Pancreas (tissue), 10 donors: ENCODE measurements at regions not wholly inside any gene's neighbourhood (a gene's known extent, or its start where the extent isn't known, plus 50 kb on each side); places are given as distances from the start of the nearest gene placed in this dataset.

Experiments
- ATAC-seq, 4 donors: fragments of 200-7000 bp; cut with Tn5 transposase; one replicate each; pipeline versions ENCODE4 v1.8.0 to v1.9.1; 2020; ENCODE audit warnings: mild to moderate bottlenecking in 4 of 4, moderate library complexity in 4 of 4
- DNase-seq, 6 donors: peaks; one replicate each; pipeline ENCODE4 v3.0.0-alpha.2; 2020
- FAIRE-seq: peaks from 2 replicates; lab custom pipeline; 2012; peaks lifted over from hg19 to GRCh38; lab: Jason Lieb, UNC
- H3K27ac ChIP-seq, 4 donors: fragments of 200-600 bp; sonication (generic); 1 replicate in 3 of 4; 2 replicates in 1 of 4; pipeline versions ENCODE4 v1.5.0 to v1.8.0; 2020
- H3K27me3 ChIP-seq, 4 donors: fragments of 200-600 bp; one replicate each; pipeline ENCODE4 v1.8.0; 2021
- H3K36me3 ChIP-seq, 3 donors: fragments of 200-600 bp; sonication (generic) in 1 of 3; one replicate each; pipeline versions ENCODE4 v1.5.0 to v1.8.0; 2020 to 2021
- H3K4me1 ChIP-seq, 3 donors: fragments of 200-600 bp; one replicate each; pipeline ENCODE4 v1.8.0; 2021
- H3K4me3 ChIP-seq, 4 donors: fragments of 200-600 bp; sonication (generic) in 2 of 4; one replicate each; pipeline versions ENCODE4 v1.5.0 to v1.8.0; 2020 to 2021
- H3K9me3 ChIP-seq, 4 donors: fragments of 200-600 bp; one replicate each; pipeline ENCODE4 v1.8.0; 2021
- WGBS, 2 donors: extraction: QIAGEN DNeasy Blood & Tissue Kit; methylation state at CpG; one replicate each; pipeline ENCODE4 v1.1.7; 2013; 5-methylcytosine and 5-hydroxymethylcytosine counted together
- intact Hi-C, 3 donors: fragments of 100-400 bp; cut with DNase I; formaldehyde crosslinking; loops; one replicate each; pipeline versions ENCODE4 v1.11.1 to v1.14.2; 2022
- TF ChIP-seq, protein P1 (sequence below), 4 donors: fragments of 200-600 bp; sonication (generic) in 3 of 4; IDR thresholded peaks; one replicate each; pipeline versions ENCODE4 v1.5.0 to v1.8.0; 2021; ENCODE audit warnings: antibody characterized with exemption in 4 of 4
- donor health status: healthy with polysubstance abuse.
- donor health status: DM: no; HTN: no; CAD: no; lungs with moderate emphysema.
- donor health status: DM: no; HTN: no; CAD: no.
- donor health status: control.
- donor health status: control.
- donor health status: Bipolar disorder and iron deficiency.
- donor health status: DM: yes; HTN: yes; CAD: no.
- donor health status: DM: no; HTN: no; CAD: no.
- donor health status: DM: no; HTN: no; CAD: no.
- donor health status: DM: yes; HTN: yes; CAD: no.

DNA sequence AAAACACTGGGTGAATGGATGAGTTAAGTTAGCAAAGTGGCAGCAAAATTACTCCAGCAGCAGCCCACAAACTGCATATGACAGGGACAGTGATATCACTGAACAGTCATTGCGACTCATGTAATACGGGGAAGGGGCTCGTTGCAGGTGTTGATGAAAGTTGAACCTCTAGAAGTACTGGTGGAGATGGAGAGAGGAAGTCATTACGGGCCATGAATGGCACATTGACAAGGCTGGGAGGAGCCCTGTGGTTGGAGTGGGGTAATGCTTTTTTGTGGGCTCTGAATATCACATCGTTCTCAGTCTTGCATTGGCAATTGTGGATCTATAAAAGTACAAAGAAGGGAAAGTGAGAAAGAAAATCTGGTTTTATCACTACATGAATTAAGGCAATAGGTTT, 278.1 kb downstream of the ZPLD1 start:
- intact Hi-C loops, result no loop called here
- no peak for ATAC-seq
- TF ChIP-seq, protein P1, sequence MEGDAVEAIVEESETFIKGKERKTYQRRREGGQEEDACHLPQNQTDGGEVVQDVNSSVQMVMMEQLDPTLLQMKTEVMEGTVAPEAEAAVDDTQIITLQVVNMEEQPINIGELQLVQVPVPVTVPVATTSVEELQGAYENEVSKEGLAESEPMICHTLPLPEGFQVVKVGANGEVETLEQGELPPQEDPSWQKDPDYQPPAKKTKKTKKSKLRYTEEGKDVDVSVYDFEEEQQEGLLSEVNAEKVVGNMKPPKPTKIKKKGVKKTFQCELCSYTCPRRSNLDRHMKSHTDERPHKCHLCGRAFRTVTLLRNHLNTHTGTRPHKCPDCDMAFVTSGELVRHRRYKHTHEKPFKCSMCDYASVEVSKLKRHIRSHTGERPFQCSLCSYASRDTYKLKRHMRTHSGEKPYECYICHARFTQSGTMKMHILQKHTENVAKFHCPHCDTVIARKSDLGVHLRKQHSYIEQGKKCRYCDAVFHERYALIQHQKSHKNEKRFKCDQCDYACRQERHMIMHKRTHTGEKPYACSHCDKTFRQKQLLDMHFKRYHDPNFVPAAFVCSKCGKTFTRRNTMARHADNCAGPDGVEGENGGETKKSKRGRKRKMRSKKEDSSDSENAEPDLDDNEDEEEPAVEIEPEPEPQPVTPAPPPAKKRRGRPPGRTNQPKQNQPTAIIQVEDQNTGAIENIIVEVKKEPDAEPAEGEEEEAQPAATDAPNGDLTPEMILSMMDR (IDR thresholded peaks at IDR 0.05), result no peak
- Histone ChIP-seq H3K4me3 (no peak overlapping the region), H3K36me3 (no peaks in the 10 kb centered on the region), H3K27ac (no peak overlapping the region), H3K4me1 (no peaks in the 10 kb centered on the region), H3K27me3 (no peaks in the 10 kb centered on the region), H3K9me3 (no peaks in the 10 kb centered on the region)
- no peak for DNase-seq
- WGBS, 2 donors, result 67 to 73% methylated on average over 5 of the region's 5 CpGs
- FAIRE-seq, result no peak

DNA sequence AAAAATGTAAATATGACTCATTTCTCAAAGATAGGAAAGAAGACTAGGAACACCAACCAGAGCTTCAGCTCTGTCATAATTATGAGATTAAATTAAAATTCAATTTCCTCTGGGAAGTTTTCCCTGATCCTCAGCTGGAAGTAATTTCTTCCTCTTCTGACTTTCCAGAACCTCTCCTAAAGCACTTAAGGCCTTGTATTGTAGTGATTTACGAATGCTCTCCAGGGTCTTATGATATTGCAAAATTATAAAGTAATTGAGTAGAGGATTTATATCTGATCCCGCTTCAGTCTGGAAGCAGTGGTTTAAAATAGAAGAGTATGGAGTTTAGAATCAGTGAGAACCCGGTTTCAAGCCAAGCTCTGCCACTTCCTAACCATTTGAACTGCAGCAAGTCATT, 279.8 kb downstream of the ZPLD1 start:
- TF ChIP-seq, protein P1 (IDR thresholded peaks at IDR 0.05), result no peak
- DNase-seq (no peak), ATAC-seq (no peak), FAIRE-seq (no peak)
- intact Hi-C loops, result no loop called here
- H3K27ac ChIP-seq, result no peak overlapping the region
- H3K4me3 ChIP-seq, result no peak overlapping the region
- no peaks in the 10 kb centered on the region for H3K4me1 ChIP-seq
- no peaks in the 10 kb centered on the region for H3K27me3 ChIP-seq
- no peaks in the 10 kb centered on the region for H3K36me3 ChIP-seq
- no peaks in the 10 kb centered on the region for H3K9me3 ChIP-seq
- 70 to 73% methylated on average over 3 of the region's 3 CpGs for WGBS, 2 donors

DNA sequence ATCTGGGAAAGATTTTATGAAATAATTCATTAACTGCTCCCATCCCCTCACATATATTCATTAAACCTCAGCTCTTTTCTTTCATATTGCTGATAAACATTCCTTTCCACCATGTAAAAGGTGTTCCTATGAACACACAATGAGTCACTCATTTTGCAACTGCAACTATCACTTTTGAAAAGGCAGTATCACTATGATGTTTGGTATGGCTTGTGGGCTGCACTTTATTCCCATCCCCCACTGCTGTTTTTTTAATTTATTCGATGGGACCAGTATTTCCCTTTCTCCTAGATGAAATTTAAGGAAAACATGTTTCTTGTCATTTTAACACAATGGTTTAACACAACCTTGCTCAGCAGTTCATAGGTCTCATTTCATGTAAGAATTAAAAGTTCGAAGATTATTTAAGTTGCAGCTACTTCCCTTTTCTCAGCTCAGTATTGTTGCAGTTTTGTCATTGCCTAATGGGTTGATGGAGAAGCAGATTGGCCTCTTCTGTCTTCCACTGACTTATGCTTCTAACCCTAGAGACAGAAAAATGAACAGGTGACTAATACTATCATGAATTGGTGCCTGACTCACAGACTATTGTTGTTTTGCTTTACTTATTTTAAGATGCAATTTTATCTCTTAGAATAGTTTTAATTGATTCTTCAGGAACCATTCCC, 280.3 kb downstream of the ZPLD1 start:
- H3K9me3 ChIP-seq, result no peaks in the 10 kb centered on the region
- no peaks in the 10 kb centered on the region for H3K27me3 ChIP-seq
- no peak overlapping the region for H3K27ac ChIP-seq
- TF ChIP-seq, protein P1 (IDR thresholded peaks at IDR 0.05), result no peak
- H3K36me3 ChIP-seq, result no peaks in the 10 kb centered on the region
- DNase-seq (no peak), ATAC-seq (no peak), FAIRE-seq (no peak)
- no peaks in the 10 kb centered on the region for H3K4me1 ChIP-seq
- H3K4me3 ChIP-seq, result no peak overlapping the region
- intact Hi-C loops, result no loop called here
- WGBS, 2 donors, result 67 to 79% methylated on average over 2 of the region's 2 CpGs

DNA sequence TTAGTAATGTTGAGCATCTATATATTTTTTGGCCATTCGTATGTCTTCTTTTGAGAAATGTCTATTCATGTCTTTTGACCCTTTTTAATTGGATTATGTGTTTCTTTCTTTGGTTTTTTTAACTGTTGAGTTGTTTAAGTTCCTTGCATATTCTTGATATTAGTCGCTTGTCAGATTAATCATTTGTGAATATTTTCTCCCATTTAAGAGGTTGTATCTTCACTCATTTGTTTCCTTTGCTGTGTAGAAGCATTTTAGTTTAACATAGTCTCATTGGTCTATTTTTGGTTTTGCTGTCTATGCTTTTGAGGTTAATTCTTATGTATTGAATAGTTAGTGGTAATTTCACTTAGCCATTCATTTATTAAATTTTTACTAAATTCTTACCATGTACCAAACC, 283.8 kb downstream of the ZPLD1 start:
- ATAC-seq (no peak), DNase-seq (no peak), FAIRE-seq (no peak)
- H3K27me3 ChIP-seq, result no peaks in the 10 kb centered on the region
- H3K4me3 ChIP-seq, result no peak overlapping the region
- intact Hi-C loops, result no loop called here
- TF ChIP-seq, protein P1 (IDR thresholded peaks at IDR 0.05), result no peak
- H3K36me3 ChIP-seq, result no peaks in the 10 kb centered on the region
- H3K4me1 ChIP-seq, result no peaks in the 10 kb centered on the region
- no peak overlapping the region for H3K27ac ChIP-seq
- H3K9me3 ChIP-seq, result no peaks in the 10 kb centered on the region
- 60 to 67% methylated on average over 2 of the region's 2 CpGs for WGBS, 2 donors

DNA sequence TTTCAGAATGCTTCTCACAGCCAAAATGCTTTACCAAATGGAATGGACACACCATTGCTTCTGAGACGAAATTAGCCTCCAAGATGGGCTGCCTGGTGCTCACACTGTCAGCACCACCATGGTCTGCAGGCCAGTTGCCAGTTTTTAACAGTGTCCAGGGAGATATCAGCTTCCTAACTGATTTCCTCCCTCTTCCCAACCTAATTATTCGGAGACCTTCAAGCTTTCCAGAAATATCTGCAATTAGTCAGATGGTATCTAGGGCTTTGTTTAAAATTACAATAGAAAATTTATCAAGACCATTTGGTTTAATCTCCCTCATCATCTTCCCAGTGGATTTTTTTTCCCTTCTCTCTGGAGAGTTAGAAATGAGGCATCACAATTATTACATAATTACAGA, 287.5 kb downstream of the ZPLD1 start:
- H3K9me3 ChIP-seq, result no peaks in the 10 kb centered on the region
- no peaks in the 10 kb centered on the region for H3K27me3 ChIP-seq
- DNase-seq (no peak), ATAC-seq (no peak), FAIRE-seq (no peak)
- intact Hi-C loops, result no loop called here
- WGBS, 2 donors, result 30 to 45% methylated on average over 2 of the region's 2 CpGs
- TF ChIP-seq, protein P1 (IDR thresholded peaks at IDR 0.05), result no peak
- no peaks in the 10 kb centered on the region for H3K36me3 ChIP-seq
- no peak overlapping the region for H3K4me3 ChIP-seq
- no peak overlapping the region for H3K27ac ChIP-seq
- H3K4me1 ChIP-seq, result no peaks in the 10 kb centered on the region
